Adrenal gland (tissue), 9 donors: ENCODE measurements at regions not wholly inside any gene's neighbourhood (a gene's known extent, or its start where the extent isn't known, plus 50 kb on each side); places are given as distances from the start of the nearest gene placed in this dataset.

Experiments
- DNase-seq, 7 donors: peaks; one replicate each; pipeline ENCODE4 v3.0.0-alpha.2; 2019 to 2020
- H3K27ac ChIP-seq, 5 donors: fragments of 200-600 bp; sonication (generic) in 4 of 5; 1 replicate in 3 of 5; 2 replicates in 2 of 5; pipeline versions ENCODE4 v1.5.1 to v1.8.0; 2016 to 2020; ENCODE audit warnings: mild to moderate bottlenecking in 1 of 5
- H3K27me3 ChIP-seq: fragments of 200-600 bp; 2 replicates; pipeline ENCODE4 v1.8.0; 2021
- H3K36me3 ChIP-seq, 2 donors: fragments of 200-600 bp; replicated peaks in 1 of 2; 1 replicate in 1 of 2; 2 replicates in 1 of 2; pipeline versions ENCODE4 v1.5.1 to v1.8.0; 2018 to 2022
- H3K4me1 ChIP-seq, 2 donors: fragments of 200-600 bp; replicated peaks in 1 of 2; 1 replicate in 1 of 2; 2 replicates in 1 of 2; pipeline versions ENCODE4 v1.5.1 to v1.8.0; 2018 to 2021
- H3K4me3 ChIP-seq, 4 donors: fragments of 200-600 bp; sonication (generic) in 3 of 4; one replicate each; pipeline ENCODE4 v1.5.1; 2016 to 2018
- H3K9me3 ChIP-seq, 3 donors: fragments of 200-600 bp; sonication (generic) in 1 of 3; replicated peaks in 1 of 3; 1 replicate in 2 of 3; 2 replicates in 1 of 3; pipeline versions ENCODE4 v1.5.1 to v1.8.0; 2016 to 2021
- CTCF ChIP-seq, 6 experiments: fragments of 450-650 bp in 4 of 6; fragments of 200-600 bp in 2 of 6; sonication (generic) in 1 of 6; IDR thresholded peaks; 1 replicate in 5 of 6; 2 replicates in 1 of 6; pipeline versions ENCODE4 v1.5.1 to v1.8.0; 2016 to 2021; ENCODE audit warnings: antibody characterized with exemption in 6 of 6, mild to moderate bottlenecking in 2 of 6, moderate library complexity in 1 of 6
- POLR2A ChIP-seq, 2 donors: fragments of 450-650 bp; IDR thresholded peaks; one replicate each; pipeline ENCODE4 v1.6.1; 2017; ENCODE audit warnings: antibody characterized with exemption in 2 of 2, mild to moderate bottlenecking in 2 of 2, moderate library complexity in 1 of 2
- WGBS, 4 donors: extraction: QIAGEN DNeasy Blood & Tissue Kit in 2 of 4; methylation state at CpG; one replicate each; pipeline versions ENCODE4 v1.1.5 to v1.1.7; 2013 to 2017; 5-methylcytosine and 5-hydroxymethylcytosine counted together
- intact Hi-C, 2 donors: fragments of 100-400 bp; cut with DNase I; formaldehyde crosslinking; loops; one replicate each; pipeline versions ENCODE4 v1.14.1 to v1.15.0; 2022 to 2023
- donor health status: healthy with polysubstance abuse.
- donor health status: Bipolar disorder and iron deficiency.
- donor health status: DM: yes; HTN: yes; CAD: no.
- donor health status: DM: no; HTN: no; CAD: no.
- donor health status: DM: no; HTN: no; CAD: no.

- H3K4me1 ChIP-seq = no peaks in the 10 kb centered on the region
- 77 to 92% (median 84%) methylated on average over 4 to 5 of the region's 5 CpGs for WGBS, 4 donors
These were observed 50.5 kb upstream of the PRNP start for GRCh38 chr20:4635781-4636180.

GRCh38 chr20:4635342-4635741 lies 50.9 kb upstream of the PRNP start:
- Histone ChIP-seq H3K27ac (no peak overlapping the region), H3K4me1 (no peaks in the 10 kb centered on the region), H3K36me3 (no peaks in the 10 kb centered on the region), H3K4me3 (no peak overlapping the region), H3K27me3 (no peaks in the 10 kb centered on the region), H3K9me3 (no peaks in the 10 kb centered on the region)
- no peak for DNase-seq
- TF ChIP-seq POLR2A (IDR thresholded peaks at IDR 0.05) = no peak
- TF ChIP-seq CTCF (IDR thresholded peaks at IDR 0.05) = no peak
- 38 to 66% (median 54%) methylated on average over 1 of the region's 1 CpG for WGBS, 4 donors
- intact Hi-C loops = no loop called here

More at GRCh38 chr20:4635781-4636180, 50.5 kb upstream of the PRNP start:
- H3K4me3 ChIP-seq = no peak overlapping the region
- no peak for DNase-seq
- H3K27me3 ChIP-seq = no peaks in the 10 kb centered on the region
- no peaks in the 10 kb centered on the region for H3K9me3 ChIP-seq
- TF ChIP-seq CTCF (IDR thresholded peaks at IDR 0.05) (no peak), POLR2A (IDR thresholded peaks at IDR 0.05) (no peak)
- H3K36me3 ChIP-seq = no peaks in the 10 kb centered on the region
- H3K27ac ChIP-seq = no peak overlapping the region
- intact Hi-C loops = no loop called here

- H3K36me3 ChIP-seq = no peaks in the 10 kb centered on the region
- DNase-seq = peak in 1 of 7 donors; percentile 27
- H3K27ac ChIP-seq = peak overlapping the region in 2 of 5 donors; percentile 44 to 45
- TF ChIP-seq POLR2A (IDR thresholded peaks at IDR 0.05) (no peak), CTCF (IDR thresholded peaks at IDR 0.05) (no peak)
- intact Hi-C loops = no loop called here
- no peaks in the 10 kb centered on the region for H3K27me3 ChIP-seq
- H3K4me1 ChIP-seq = no peaks in the 10 kb centered on the region
- WGBS, 4 donors = 53 to 66% (median 59%) methylated on average over 4 of the region's 4 CpGs
- no peak overlapping the region for H3K4me3 ChIP-seq
- H3K9me3 ChIP-seq = no peaks in the 10 kb centered on the region
These were observed 52.5 kb upstream of the PRNP start for GRCh38 chr20:4633780-4634179.

- intact Hi-C loops = no loop called here
- Histone ChIP-seq H3K4me1 (no peaks in the 10 kb centered on the region), H3K9me3 (no peaks in the 10 kb centered on the region), H3K27me3 (no peaks in the 10 kb centered on the region), H3K36me3 (no peaks in the 10 kb centered on the region), H3K27ac (peak overlapping the region in 1 of 5 donors; percentile 40), H3K4me3 (no peak overlapping the region)
- TF ChIP-seq CTCF (IDR thresholded peaks at IDR 0.05) = no peak
- TF ChIP-seq POLR2A (IDR thresholded peaks at IDR 0.05) = no peak
- 41 to 61% (median 53%) methylated on average over 3 of the region's 3 CpGs for WGBS, 4 donors
- DNase-seq = no peak
These were observed 52.9 kb upstream of the PRNP start for GRCh38 chr20:4633379-4633778.
